HEK293T (cell line): ENCODE measurements at regions not wholly inside any gene's neighbourhood (a gene's known extent, or its start where the extent isn't known, plus 50 kb on each side); places are given as distances from the start of the nearest gene placed in this dataset.

Experiments
- ARNT ChIP-seq: fragments of 450-650 bp; IDR thresholded peaks from 2 replicates; pipeline ENCODE4 v1.6.1; 2017; ENCODE audit warnings: mild to moderate bottlenecking
- BHLHE40 ChIP-seq: fragments of 450-650 bp; IDR thresholded peaks from 2 replicates; pipeline ENCODE4 v1.6.1; 2016; ENCODE audit warnings: mild to moderate bottlenecking, moderate library complexity, borderline replicate concordance
- CTBP1 ChIP-seq: fragments of 450-650 bp; IDR thresholded peaks from 2 replicates; pipeline ENCODE4 v1.6.1; 2016; ENCODE audit warnings: borderline replicate concordance
- FOXA1 ChIP-seq: fragments of 450-650 bp; IDR thresholded peaks from 2 replicates; pipeline ENCODE4 v1.6.1; 2016; ENCODE audit warnings: mild to moderate bottlenecking
- FOXK2 ChIP-seq: fragments of 450-650 bp; IDR thresholded peaks from 2 replicates; pipeline ENCODE4 v1.6.1; 2016; ENCODE audit warnings: mild to moderate bottlenecking
- FOXM1 ChIP-seq: fragments of 450-650 bp; IDR thresholded peaks from 2 replicates; pipeline ENCODE4 v1.6.1; 2017; ENCODE audit warnings: mild to moderate bottlenecking, borderline replicate concordance
- NFRKB ChIP-seq: fragments of 450-650 bp; IDR thresholded peaks from 2 replicates; pipeline ENCODE4 v1.6.1; 2016; ENCODE audit warnings: mild to moderate bottlenecking, moderate library complexity
- SP1 ChIP-seq: fragments of 450-650 bp; IDR thresholded peaks from 2 replicates; pipeline ENCODE4 v1.6.1; 2017
- SUZ12 ChIP-seq: fragments of 450-650 bp; IDR thresholded peaks from 2 replicates; pipeline ENCODE4 v1.6.1; 2016; ENCODE audit warnings: mild to moderate bottlenecking
- TARDBP ChIP-seq: fragments of 450-650 bp; IDR thresholded peaks from 2 replicates; pipeline ENCODE4 v1.6.1; 2016

GRCh38 chr20:52268184-52268749, 76.7 kb upstream of the ZFP64 start:
- no peak for TF ChIP-seq FOXM1
- no peak for TF ChIP-seq SP1
- TF ChIP-seq FOXA1, result no peak
- TF ChIP-seq SUZ12, result no peak
- no peak for TF ChIP-seq CTBP1
- no peak for TF ChIP-seq BHLHE40
- TF ChIP-seq ARNT, result no peak
- TF ChIP-seq NFRKB, result no peak
- no peak for TF ChIP-seq FOXK2
- no peak for TF ChIP-seq TARDBP
